HepG2 (cell line): ENCODE measurements at regions not wholly inside any gene's neighbourhood (a gene's known extent, or its start where the extent isn't known, plus 50 kb on each side); places are given as distances from the start of the nearest gene placed in this dataset.

ENCODE experiments used
- ATAC-seq: fragments of 200-7000 bp; cut with Tn5 transposase; 3 replicates; pipeline ENCODE4 v1.9.1; 2020; ENCODE audit warnings: mild to moderate bottlenecking, moderate library complexity
- BruUV-seq: library from RNA; stranded (reverse); fragments of 400-500 nt; replicated peaks from 2 replicates; lab custom pipeline; 2021; lab: Mats Ljungman, UMichigan
- CTCF ChIA-PET: fragments of 300-600 bp; formaldehyde crosslinking; extraction: SDS; loops from one replicate; lab custom pipeline; 2021; ENCODE audit warnings: low total read pairs, inconsistent platforms, low intra/inter-chr PET ratio; lab: Yijun Ruan, JAX
- POLR2A ChIA-PET: fragments of 350-600 bp; sonication (Branson Sonifier 250); formaldehyde crosslinking; loops from one replicate; lab custom pipeline; 2020; ENCODE audit warnings: antibody characterized with exemption, inconsistent platforms; lab: Yijun Ruan, JAX
- DNase-seq: peaks from one replicate; pipeline ENCODE4 v3.0.0-alpha.2; 2015; ENCODE audit warnings: low spot score
- FAIRE-seq: peaks from 3 replicates; lab custom pipeline; 2011; peaks lifted over from hg19 to GRCh38; lab: Jason Lieb, UNC
- H2AFZ ChIP-seq: one replicate; pipeline ENCODE4 v1.6.1; 2011; ENCODE audit warnings: low read length, inconsistent platforms
- H3K27ac ChIP-seq: fragments of 300-600 bp; 3 replicates; pipeline ENCODE4 v1.8.0; 2011; ENCODE audit warnings: mixed run types, mild to moderate bottlenecking, mixed read lengths, low read length, inconsistent platforms; ENCODE audit not compliant: insufficient read depth; ENCODE audit errors: extremely low read length
- H3K27me3 ChIP-seq, 2 experiments: fragments of 200-600 bp in 1 of 2; 2 replicates in 1 of 2; 3 replicates in 1 of 2; pipeline versions ENCODE4 v1.6.0 to v1.8.0; 2011; ENCODE audit warnings: low read length in 2 of 2, mild to moderate bottlenecking in 2 of 2, moderate library complexity in 2 of 2, inconsistent platforms in 1 of 2; ENCODE audit not compliant: insufficient read depth in 2 of 2, control insufficient read depth in 1 of 2
- H3K36me3 ChIP-seq, 2 experiments: fragments of 200-600 bp in 1 of 2; replicated peaks in 1 of 2; 2 replicates in 1 of 2; 3 replicates in 1 of 2; pipeline versions ENCODE4 v1.5.1 to v1.8.0; 2011; ENCODE audit warnings: low read length in 2 of 2, inconsistent platforms in 1 of 2; ENCODE audit not compliant: insufficient read depth in 2 of 2, control insufficient read depth in 1 of 2
- H3K4me1 ChIP-seq: 2 replicates; pipeline ENCODE4 v1.5.1; 2012; ENCODE audit warnings: low read length, inconsistent platforms; ENCODE audit not compliant: insufficient read depth
- H3K4me2 ChIP-seq: 2 replicates; pipeline ENCODE4 v1.6.0; 2011; ENCODE audit warnings: low read depth, low read length, inconsistent platforms
- H3K4me3 ChIP-seq, 3 experiments: fragments of 200-600 bp in 1 of 3; sonication (generic), shearing (Covaris generic) in 1 of 3; replicated peaks in 1 of 3; 2 replicates each; pipeline ENCODE4 v1.5.1; 2011 to 2016; ENCODE audit warnings: low read length in 3 of 3, inconsistent platforms in 2 of 3, low read depth in 2 of 3, mild to moderate bottlenecking in 2 of 3, control low read depth in 1 of 3, mixed read lengths in 1 of 3; ENCODE audit not compliant: insufficient read depth in 1 of 3
- H3K79me2 ChIP-seq: one replicate; pipeline ENCODE4 v1.6.1; 2011; ENCODE audit warnings: low read length, inconsistent platforms; ENCODE audit not compliant: insufficient read depth
- H3K9ac ChIP-seq: 2 replicates; pipeline ENCODE4 v1.6.0; 2011; ENCODE audit warnings: mild to moderate bottlenecking, low read depth, low read length, inconsistent platforms; ENCODE audit not compliant: insufficient read depth
- H3K9me3 ChIP-seq: 2 replicates; pipeline ENCODE4 v1.5.1; 2012; ENCODE audit warnings: mild to moderate bottlenecking, low read length
- H4K20me1 ChIP-seq: 2 replicates; pipeline ENCODE4 v1.6.0; 2011; ENCODE audit warnings: inconsistent platforms, mild to moderate bottlenecking, low read length, moderate library complexity; ENCODE audit not compliant: insufficient read depth
- CC2D1A ChIP-seq: sonication (generic); formaldehyde crosslinking; IDR thresholded peaks from 2 replicates; pipeline ENCODE4 v1.8.1; 2023; ENCODE audit warnings: mild to moderate bottlenecking, missing genetic modification reagents
- DMAP1 ChIP-seq: IDR thresholded peaks from 2 replicates; pipeline ENCODE4 v1.6.1; 2016
- FOXA1 ChIP-seq, 2 experiments: fragments of 450-650 bp in 1 of 2; sonication (generic) in 1 of 2; formaldehyde crosslinking in 1 of 2; IDR thresholded peaks; 2 replicates each; pipeline versions ENCODE4 v1.4.0 to v1.6.1; 2016 to 2020; ENCODE audit warnings: missing genetic modification reagents in 1 of 2
- GATAD2A ChIP-seq: IDR thresholded peaks from 2 replicates; pipeline ENCODE4 v1.6.1; 2016
- SMARCC2 ChIP-seq: fragments of 450-650 bp; IDR thresholded peaks from 2 replicates; pipeline ENCODE4 v1.6.1; 2017; ENCODE audit warnings: antibody characterized with exemption, mild to moderate bottlenecking
- SNAI1 ChIP-seq: sonication (generic); formaldehyde crosslinking; IDR thresholded peaks from 2 replicates; pipeline ENCODE4 v1.5.0; 2020; ENCODE audit warnings: mild to moderate bottlenecking, missing genetic modification reagents, borderline replicate concordance
- ZBTB38 ChIP-seq: sonication (generic); formaldehyde crosslinking; IDR thresholded peaks from 2 replicates; pipeline ENCODE4 v1.5.1; 2020; ENCODE audit warnings: mild to moderate bottlenecking, missing genetic modification reagents
- WGBS: methylation state at CpG from one replicate; pipeline ENCODE4 v1.1.6; 2017; ENCODE audit warnings: low lambda C conversion rate; 5-methylcytosine and 5-hydroxymethylcytosine counted together
- in situ Hi-C: cut with HindIII; loops from 2 replicates; pipeline ENCODE4 v1.10.0; 2017; ENCODE audit warnings: low pct_unique_long_range_greater_than_20kb; ENCODE audit not compliant: extremely low pct_ligation_motif_present
- intact Hi-C: fragments of 100-400 bp; cut with micrococcal nuclease; formaldehyde crosslinking; loops from one replicate; pipeline ENCODE4 v1.10.0; 2022; ENCODE audit not compliant: unreplicated experiment
- TF ChIP-seq, protein P1 (sequence below): IDR thresholded peaks from 2 replicates; pipeline ENCODE4 v1.6.1; 2012; ENCODE audit warnings: low read depth, low read length, improper control_type of control experiment
- TF ChIP-seq, protein P2 (sequence below): sonication (generic); formaldehyde crosslinking; IDR thresholded peaks from 2 replicates; pipeline ENCODE4 v1.5.0; 2020; ENCODE audit warnings: missing genetic modification reagents, mild to moderate bottlenecking, borderline replicate concordance
- TF ChIP-seq, protein P3 (sequence below): fragments of 450-650 bp; IDR thresholded peaks from 2 replicates; pipeline ENCODE4 v1.6.1; 2017
- TF ChIP-seq, protein P4 (sequence below): sonication (generic); formaldehyde crosslinking; IDR thresholded peaks from 2 replicates; pipeline ENCODE4 v1.9.0; 2021; ENCODE audit warnings: mild to moderate bottlenecking, missing genetic modification reagents

DNA sequence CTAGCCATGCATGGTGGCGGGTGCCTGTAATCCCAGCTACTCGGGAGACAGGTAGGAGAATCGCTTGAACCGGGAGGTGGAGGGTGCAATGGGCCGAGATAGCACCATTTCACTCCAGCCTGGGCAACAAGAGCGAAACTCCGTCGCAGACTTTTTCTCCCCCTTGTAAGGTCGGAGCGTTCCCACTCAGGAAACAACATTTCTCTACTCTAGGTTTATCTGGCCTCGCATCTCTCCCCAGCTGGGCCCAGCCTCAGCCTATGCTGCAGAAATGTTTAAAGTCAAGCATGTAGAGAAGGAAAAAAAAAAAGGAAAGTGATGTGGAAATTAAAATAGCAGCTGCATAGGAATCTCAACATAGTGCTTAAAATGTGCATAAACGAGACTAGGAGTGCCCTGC lies 172.3 kb downstream of the TRIM27 start (continued):
- TF ChIP-seq, protein P1, sequence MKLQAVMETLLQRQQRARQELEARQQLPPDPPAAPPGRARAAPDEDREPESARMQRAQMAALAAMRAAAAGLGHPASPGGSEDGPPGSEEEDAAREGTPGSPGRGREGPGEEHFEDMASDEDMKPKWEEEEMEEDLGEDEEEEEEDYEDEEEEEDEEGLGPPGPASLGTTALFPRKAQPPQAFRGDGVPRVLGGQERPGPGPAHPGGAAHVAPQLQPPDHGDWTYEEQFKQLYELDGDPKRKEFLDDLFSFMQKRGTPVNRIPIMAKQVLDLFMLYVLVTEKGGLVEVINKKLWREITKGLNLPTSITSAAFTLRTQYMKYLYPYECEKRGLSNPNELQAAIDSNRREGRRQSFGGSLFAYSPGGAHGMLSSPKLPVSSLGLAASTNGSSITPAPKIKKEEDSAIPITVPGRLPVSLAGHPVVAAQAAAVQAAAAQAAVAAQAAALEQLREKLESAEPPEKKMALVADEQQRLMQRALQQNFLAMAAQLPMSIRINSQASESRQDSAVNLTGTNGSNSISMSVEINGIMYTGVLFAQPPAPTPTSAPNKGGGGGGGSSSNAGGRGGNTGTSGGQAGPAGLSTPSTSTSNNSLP = no peak
- TF ChIP-seq ZBTB38 (CRISPR knock-in tag) = no peak
- no peak for TF ChIP-seq GATAD2A (CRISPR knock-in tag)

DNA sequence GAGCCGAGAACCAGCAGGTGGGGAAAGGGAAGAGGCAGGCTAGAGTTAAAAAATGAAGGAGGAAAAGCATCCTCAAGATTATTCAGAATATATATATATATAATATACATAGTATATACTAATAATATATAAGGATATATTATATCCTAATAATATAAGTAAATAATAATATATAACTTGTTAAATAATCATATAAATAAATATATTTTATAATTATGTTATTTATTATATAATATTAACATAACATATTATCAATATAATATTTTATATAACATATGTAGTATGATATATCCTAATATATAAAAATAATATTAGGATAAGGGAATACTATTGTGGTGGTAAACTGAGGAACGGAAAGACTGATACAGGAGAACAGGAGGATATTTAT lies 171.8 kb downstream of the TRIM27 start:
- FAIRE-seq = no peak
- Histone ChIP-seq H3K4me3 (no peak overlapping the region), H3K27me3 (peaks cover 0 to 3% of the 10 kb centered on the region in 2 experiments; a peak in 1 of 5 replicates), H3K4me2 (no peak overlapping the region), H4K20me1 (no peaks in the 10 kb centered on the region), H3K36me3 (no peaks in the 10 kb centered on the region), H3K79me2 (no peaks in the 10 kb centered on the region), H3K9me3 (no peaks in the 10 kb centered on the region), H2AFZ (no peak overlapping the region), H3K9ac (no peak overlapping the region), H3K4me1 (peaks cover 38% of the 10 kb centered on the region), H3K27ac (no peak overlapping the region)
- ChIA-PET CTCF (no interaction called here), POLR2A (no interaction called here)
- in situ Hi-C loops = no loop called here
- no TSS peak for BruUV-seq
- WGBS = 60% methylated on average over 2 of the region's 2 CpGs
- intact Hi-C loops = no loop called here
- no peak for DNase-seq
- ATAC-seq = no peak
- TF ChIP-seq, protein P2, sequence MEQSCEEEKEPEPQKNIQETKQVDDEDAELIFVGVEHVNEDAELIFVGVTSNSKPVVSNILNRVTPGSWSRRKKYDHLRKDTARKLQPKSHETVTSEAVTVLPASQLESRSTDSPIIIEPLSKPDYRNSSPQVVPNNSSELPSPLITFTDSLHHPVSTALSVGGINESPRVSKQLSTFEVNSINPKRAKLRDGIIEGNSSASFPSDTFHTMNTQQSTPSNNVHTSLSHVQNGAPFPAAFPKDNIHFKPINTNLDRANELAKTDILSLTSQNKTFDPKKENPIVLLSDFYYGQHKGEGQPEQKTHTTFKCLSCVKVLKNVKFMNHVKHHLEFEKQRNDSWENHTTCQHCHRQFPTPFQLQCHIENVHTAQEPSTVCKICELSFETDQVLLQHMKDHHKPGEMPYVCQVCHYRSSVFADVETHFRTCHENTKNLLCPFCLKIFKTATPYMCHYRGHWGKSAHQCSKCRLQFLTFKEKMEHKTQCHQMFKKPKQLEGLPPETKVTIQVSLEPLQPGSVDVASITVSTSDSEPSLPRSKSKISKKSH = no peak
- TF ChIP-seq SMARCC2 = no peak
- TF ChIP-seq, protein P3, sequence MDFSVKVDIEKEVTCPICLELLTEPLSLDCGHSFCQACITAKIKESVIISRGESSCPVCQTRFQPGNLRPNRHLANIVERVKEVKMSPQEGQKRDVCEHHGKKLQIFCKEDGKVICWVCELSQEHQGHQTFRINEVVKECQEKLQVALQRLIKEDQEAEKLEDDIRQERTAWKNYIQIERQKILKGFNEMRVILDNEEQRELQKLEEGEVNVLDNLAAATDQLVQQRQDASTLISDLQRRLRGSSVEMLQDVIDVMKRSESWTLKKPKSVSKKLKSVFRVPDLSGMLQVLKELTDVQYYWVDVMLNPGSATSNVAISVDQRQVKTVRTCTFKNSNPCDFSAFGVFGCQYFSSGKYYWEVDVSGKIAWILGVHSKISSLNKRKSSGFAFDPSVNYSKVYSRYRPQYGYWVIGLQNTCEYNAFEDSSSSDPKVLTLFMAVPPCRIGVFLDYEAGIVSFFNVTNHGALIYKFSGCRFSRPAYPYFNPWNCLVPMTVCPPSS = no peak
- no peak for TF ChIP-seq FOXA1 (IDR thresholded peaks at IDR 0.05)
- TF ChIP-seq FOXA1 (CRISPR knock-in tag; IDR thresholded peaks at IDR 0.05) = no peak
- TF ChIP-seq, protein P4, sequence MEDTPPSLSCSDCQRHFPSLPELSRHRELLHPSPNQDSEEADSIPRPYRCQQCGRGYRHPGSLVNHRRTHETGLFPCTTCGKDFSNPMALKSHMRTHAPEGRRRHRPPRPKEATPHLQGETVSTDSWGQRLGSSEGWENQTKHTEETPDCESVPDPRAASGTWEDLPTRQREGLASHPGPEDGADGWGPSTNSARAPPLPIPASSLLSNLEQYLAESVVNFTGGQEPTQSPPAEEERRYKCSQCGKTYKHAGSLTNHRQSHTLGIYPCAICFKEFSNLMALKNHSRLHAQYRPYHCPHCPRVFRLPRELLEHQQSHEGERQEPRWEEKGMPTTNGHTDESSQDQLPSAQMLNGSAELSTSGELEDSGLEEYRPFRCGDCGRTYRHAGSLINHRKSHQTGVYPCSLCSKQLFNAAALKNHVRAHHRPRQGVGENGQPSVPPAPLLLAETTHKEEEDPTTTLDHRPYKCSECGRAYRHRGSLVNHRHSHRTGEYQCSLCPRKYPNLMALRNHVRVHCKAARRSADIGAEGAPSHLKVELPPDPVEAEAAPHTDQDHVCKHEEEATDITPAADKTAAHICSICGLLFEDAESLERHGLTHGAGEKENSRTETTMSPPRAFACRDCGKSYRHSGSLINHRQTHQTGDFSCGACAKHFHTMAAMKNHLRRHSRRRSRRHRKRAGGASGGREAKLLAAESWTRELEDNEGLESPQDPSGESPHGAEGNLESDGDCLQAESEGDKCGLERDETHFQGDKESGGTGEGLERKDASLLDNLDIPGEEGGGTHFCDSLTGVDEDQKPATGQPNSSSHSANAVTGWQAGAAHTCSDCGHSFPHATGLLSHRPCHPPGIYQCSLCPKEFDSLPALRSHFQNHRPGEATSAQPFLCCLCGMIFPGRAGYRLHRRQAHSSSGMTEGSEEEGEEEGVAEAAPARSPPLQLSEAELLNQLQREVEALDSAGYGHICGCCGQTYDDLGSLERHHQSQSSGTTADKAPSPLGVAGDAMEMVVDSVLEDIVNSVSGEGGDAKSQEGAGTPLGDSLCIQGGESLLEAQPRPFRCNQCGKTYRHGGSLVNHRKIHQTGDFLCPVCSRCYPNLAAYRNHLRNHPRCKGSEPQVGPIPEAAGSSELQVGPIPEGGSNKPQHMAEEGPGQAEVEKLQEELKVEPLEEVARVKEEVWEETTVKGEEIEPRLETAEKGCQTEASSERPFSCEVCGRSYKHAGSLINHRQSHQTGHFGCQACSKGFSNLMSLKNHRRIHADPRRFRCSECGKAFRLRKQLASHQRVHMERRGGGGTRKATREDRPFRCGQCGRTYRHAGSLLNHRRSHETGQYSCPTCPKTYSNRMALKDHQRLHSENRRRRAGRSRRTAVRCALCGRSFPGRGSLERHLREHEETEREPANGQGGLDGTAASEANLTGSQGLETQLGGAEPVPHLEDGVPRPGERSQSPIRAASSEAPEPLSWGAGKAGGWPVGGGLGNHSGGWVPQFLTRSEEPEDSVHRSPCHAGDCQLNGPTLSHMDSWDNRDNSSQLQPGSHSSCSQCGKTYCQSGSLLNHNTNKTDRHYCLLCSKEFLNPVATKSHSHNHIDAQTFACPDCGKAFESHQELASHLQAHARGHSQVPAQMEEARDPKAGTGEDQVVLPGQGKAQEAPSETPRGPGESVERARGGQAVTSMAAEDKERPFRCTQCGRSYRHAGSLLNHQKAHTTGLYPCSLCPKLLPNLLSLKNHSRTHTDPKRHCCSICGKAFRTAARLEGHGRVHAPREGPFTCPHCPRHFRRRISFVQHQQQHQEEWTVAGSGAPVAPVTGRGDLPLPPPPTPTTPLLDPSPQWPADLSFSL = no peak
- TF ChIP-seq SNAI1 (CRISPR knock-in tag) = no peak
- no peak for TF ChIP-seq CC2D1A (CRISPR knock-in tag)
- TF ChIP-seq DMAP1 (CRISPR knock-in tag) = no peak
